HepG2 (cell line): ENCODE measurements at regions not wholly inside any gene's neighbourhood (a gene's known extent, or its start where the extent isn't known, plus 50 kb on each side); places are given as distances from the start of the nearest gene placed in this dataset.

Source experiments
- ATAC-seq: fragments of 200-7000 bp; cut with Tn5 transposase; 3 replicates; pipeline ENCODE4 v1.9.1; 2020; ENCODE audit warnings: mild to moderate bottlenecking, moderate library complexity
- BruUV-seq: library from RNA; stranded (reverse); fragments of 400-500 nt; replicated peaks from 2 replicates; lab custom pipeline; 2021; lab: Mats Ljungman, UMichigan
- CTCF ChIA-PET: fragments of 300-600 bp; formaldehyde crosslinking; extraction: SDS; loops from one replicate; lab custom pipeline; 2021; ENCODE audit warnings: low total read pairs, inconsistent platforms, low intra/inter-chr PET ratio; lab: Yijun Ruan, JAX
- POLR2A ChIA-PET: fragments of 350-600 bp; sonication (Branson Sonifier 250); formaldehyde crosslinking; loops from one replicate; lab custom pipeline; 2020; ENCODE audit warnings: antibody characterized with exemption, inconsistent platforms; lab: Yijun Ruan, JAX
- DNase-seq: peaks from one replicate; pipeline ENCODE4 v3.0.0-alpha.2; 2015; ENCODE audit warnings: low spot score
- FAIRE-seq: peaks from 3 replicates; lab custom pipeline; 2011; peaks lifted over from hg19 to GRCh38; lab: Jason Lieb, UNC
- H2AFZ ChIP-seq: one replicate; pipeline ENCODE4 v1.6.1; 2011; ENCODE audit warnings: low read length, inconsistent platforms
- H3K27ac ChIP-seq: fragments of 300-600 bp; 3 replicates; pipeline ENCODE4 v1.8.0; 2011; ENCODE audit warnings: mixed run types, mild to moderate bottlenecking, mixed read lengths, low read length, inconsistent platforms; ENCODE audit not compliant: insufficient read depth; ENCODE audit errors: extremely low read length
- H3K27me3 ChIP-seq, 2 experiments: fragments of 200-600 bp in 1 of 2; 2 replicates in 1 of 2; 3 replicates in 1 of 2; pipeline versions ENCODE4 v1.6.0 to v1.8.0; 2011; ENCODE audit warnings: low read length in 2 of 2, mild to moderate bottlenecking in 2 of 2, moderate library complexity in 2 of 2, inconsistent platforms in 1 of 2; ENCODE audit not compliant: insufficient read depth in 2 of 2, control insufficient read depth in 1 of 2
- H3K36me3 ChIP-seq, 2 experiments: fragments of 200-600 bp in 1 of 2; replicated peaks in 1 of 2; 2 replicates in 1 of 2; 3 replicates in 1 of 2; pipeline versions ENCODE4 v1.5.1 to v1.8.0; 2011; ENCODE audit warnings: low read length in 2 of 2, inconsistent platforms in 1 of 2; ENCODE audit not compliant: insufficient read depth in 2 of 2, control insufficient read depth in 1 of 2
- H3K4me1 ChIP-seq: 2 replicates; pipeline ENCODE4 v1.5.1; 2012; ENCODE audit warnings: low read length, inconsistent platforms; ENCODE audit not compliant: insufficient read depth
- H3K4me2 ChIP-seq: 2 replicates; pipeline ENCODE4 v1.6.0; 2011; ENCODE audit warnings: low read depth, low read length, inconsistent platforms
- H3K4me3 ChIP-seq, 3 experiments: fragments of 200-600 bp in 1 of 3; sonication (generic), shearing (Covaris generic) in 1 of 3; replicated peaks in 1 of 3; 2 replicates each; pipeline ENCODE4 v1.5.1; 2011 to 2016; ENCODE audit warnings: low read length in 3 of 3, inconsistent platforms in 2 of 3, low read depth in 2 of 3, mild to moderate bottlenecking in 2 of 3, control low read depth in 1 of 3, mixed read lengths in 1 of 3; ENCODE audit not compliant: insufficient read depth in 1 of 3
- H3K79me2 ChIP-seq: one replicate; pipeline ENCODE4 v1.6.1; 2011; ENCODE audit warnings: low read length, inconsistent platforms; ENCODE audit not compliant: insufficient read depth
- H3K9ac ChIP-seq: 2 replicates; pipeline ENCODE4 v1.6.0; 2011; ENCODE audit warnings: mild to moderate bottlenecking, low read depth, low read length, inconsistent platforms; ENCODE audit not compliant: insufficient read depth
- H3K9me3 ChIP-seq: 2 replicates; pipeline ENCODE4 v1.5.1; 2012; ENCODE audit warnings: mild to moderate bottlenecking, low read length
- H4K20me1 ChIP-seq: 2 replicates; pipeline ENCODE4 v1.6.0; 2011; ENCODE audit warnings: inconsistent platforms, mild to moderate bottlenecking, low read length, moderate library complexity; ENCODE audit not compliant: insufficient read depth
- BHLHE40 ChIP-seq: IDR thresholded peaks from 2 replicates; pipeline ENCODE4 v1.6.1; 2011; ENCODE audit warnings: low read length, improper control_type of control experiment
- CEBPB ChIP-seq: IDR thresholded peaks from 2 replicates; pipeline ENCODE4 v1.6.1; 2011; ENCODE audit warnings: low read depth, low read length, improper control_type of control experiment, borderline replicate concordance
- CEBPG ChIP-seq: IDR thresholded peaks from 2 replicates; pipeline ENCODE4 v1.6.1; 2016
- CREB1 ChIP-seq, 2 experiments: fragments of 450-650 bp in 1 of 2; IDR thresholded peaks; 2 replicates each; pipeline ENCODE4 v1.6.1; 2016 to 2017; ENCODE audit warnings: control low read depth in 1 of 2, mild to moderate bottlenecking in 1 of 2, missing compliant biosample characterization in 1 of 2, missing genetic modification characterization in 1 of 2
- FOXK1 ChIP-seq: sonication (generic); formaldehyde crosslinking; IDR thresholded peaks from 2 replicates; pipeline ENCODE4 v1.4.0; 2020; ENCODE audit warnings: low read depth, missing genetic modification reagents, borderline replicate concordance
- HMGA1 ChIP-seq: sonication (generic); formaldehyde crosslinking; conservative IDR thresholded peaks from 2 replicates; pipeline ENCODE4 v1.4.0; 2020; ENCODE audit warnings: missing genetic modification reagents
- HNF4A ChIP-seq: sonication (generic); formaldehyde crosslinking; IDR thresholded peaks from 2 replicates; pipeline ENCODE4 v1.4.0; 2020; ENCODE audit warnings: missing genetic modification reagents
- PTBP1 ChIP-seq: fragments of 200-400 bp; formaldehyde crosslinking; IDR thresholded peaks from 2 replicates; pipeline ENCODE4 v1.6.1; 2018; ENCODE audit warnings: low read length, low read depth; ENCODE audit not compliant: poor library complexity, severe bottlenecking
- SMAD1 ChIP-seq: sonication (generic); formaldehyde crosslinking; IDR thresholded peaks from 2 replicates; pipeline ENCODE4 v1.4.0; 2020; ENCODE audit warnings: missing genetic modification reagents, low read depth, mild to moderate bottlenecking, borderline replicate concordance
- ZBTB42 ChIP-seq: sonication (generic); formaldehyde crosslinking; IDR thresholded peaks from 2 replicates; pipeline ENCODE4 v1.5.0; 2020; ENCODE audit warnings: mild to moderate bottlenecking, missing genetic modification reagents
- ZNF44 ChIP-seq: sonication (generic); formaldehyde crosslinking; IDR thresholded peaks from 2 replicates; pipeline ENCODE4 v1.5.1; 2020; ENCODE audit warnings: mild to moderate bottlenecking, missing genetic modification reagents
- ZNF629 ChIP-seq: sonication (generic); formaldehyde crosslinking; conservative IDR thresholded peaks from 2 replicates; pipeline ENCODE4 v1.5.0; 2020; ENCODE audit warnings: missing genetic modification reagents
- ZNF768 ChIP-seq: sonication (generic); formaldehyde crosslinking; IDR thresholded peaks from 2 replicates; pipeline ENCODE4 v1.4.0; 2020; ENCODE audit warnings: missing genetic modification reagents
- WGBS: methylation state at CpG from one replicate; pipeline ENCODE4 v1.1.6; 2017; ENCODE audit warnings: low lambda C conversion rate; 5-methylcytosine and 5-hydroxymethylcytosine counted together
- in situ Hi-C: cut with HindIII; loops from 2 replicates; pipeline ENCODE4 v1.10.0; 2017; ENCODE audit warnings: low pct_unique_long_range_greater_than_20kb; ENCODE audit not compliant: extremely low pct_ligation_motif_present
- intact Hi-C: fragments of 100-400 bp; cut with micrococcal nuclease; formaldehyde crosslinking; loops from one replicate; pipeline ENCODE4 v1.10.0; 2022; ENCODE audit not compliant: unreplicated experiment
- TF ChIP-seq, protein P1 (sequence below): sonication (generic); formaldehyde crosslinking; IDR thresholded peaks from 2 replicates; pipeline ENCODE4 v1.9.0; 2021; ENCODE audit warnings: missing genetic modification reagents, borderline replicate concordance

DNA sequence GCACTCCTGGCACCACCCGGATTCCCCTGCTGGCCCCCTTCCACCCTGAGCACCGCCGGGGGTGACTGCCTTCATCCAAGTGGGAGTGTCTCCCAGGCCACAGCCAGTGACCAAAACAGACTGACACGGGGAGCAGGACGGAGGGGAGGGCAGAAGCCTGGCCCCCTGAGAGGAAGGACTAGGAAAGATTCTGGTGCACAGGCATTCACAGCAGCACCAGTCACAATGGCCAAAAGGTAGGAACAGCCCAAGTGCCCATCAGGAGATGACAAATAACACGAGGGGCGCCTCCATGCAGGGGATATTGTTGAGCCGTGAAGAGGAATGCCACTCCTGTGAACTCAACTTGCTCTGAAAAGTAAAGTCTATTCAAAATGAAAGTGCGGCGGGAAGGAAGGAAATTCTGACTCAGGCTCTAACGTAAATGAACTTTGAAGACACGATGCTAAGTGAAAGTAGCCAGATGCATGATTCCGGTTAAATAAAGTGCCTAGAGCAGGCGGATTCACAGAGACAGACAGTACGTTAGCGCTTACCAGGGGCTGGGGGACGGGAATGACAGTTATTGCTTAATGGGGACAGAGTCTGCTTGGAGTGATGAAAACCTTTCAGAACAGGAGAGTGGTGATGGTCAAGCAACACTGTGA is 146.1 kb upstream of the NCOR2 start:
- DNase-seq (no peak), FAIRE-seq (peak; percentile 12), ATAC-seq (peak; percentile 58)
- H3K27ac ChIP-seq, result no peak overlapping the region
- BruUV-seq, result no TSS peak
- no peaks in the 10 kb centered on the region for H3K36me3 ChIP-seq
- 13% methylated on average over 16 of the region's 17 CpGs for WGBS
- CTCF ChIA-PET, result no interaction called here
- H3K79me2 ChIP-seq, result no peaks in the 10 kb centered on the region
- H3K9ac ChIP-seq, result no peak overlapping the region; the same call in 1 of the 2 replicates
- H4K20me1 ChIP-seq, result no peaks in the 10 kb centered on the region; the same call in 1 of the 2 replicates
- H3K4me3 ChIP-seq, result peak overlapping the region in 2 of 3 experiments; percentile 8 to 10; a peak in 2 of 6 replicates
- peaks cover 2 to 29% of the 10 kb centered on the region in 2 experiments; a peak in 3 of 5 replicates for H3K27me3 ChIP-seq
- H3K4me1 ChIP-seq, result peaks cover 26% of the 10 kb centered on the region
- intact Hi-C loops, result no loop called here
- peak overlapping the region; percentile 69 for H3K4me2 ChIP-seq
- no peak overlapping the region for H2AFZ ChIP-seq
- TF ChIP-seq PTBP1, result no peak
- peak; percentile 67 for TF ChIP-seq CEBPG (CRISPR knock-in tag)
- TF ChIP-seq HNF4A (CRISPR knock-in tag), result 0 out of 2 replicates have a peak, but pooled peaks have one; percentile 15
- no peak for TF ChIP-seq HMGA1 (CRISPR knock-in tag)
- no peak for TF ChIP-seq ZBTB42 (CRISPR knock-in tag)
- no peak for TF ChIP-seq SMAD1 (CRISPR knock-in tag)
- TF ChIP-seq CEBPB, result peak; percentile 72; the same call in 1 of the 2 replicates
- no peak for TF ChIP-seq FOXK1
- TF ChIP-seq, all 625 proteins: peak for 3
- POLR2A ChIA-PET, result no interaction called here
- H3K9me3 ChIP-seq, result no peaks in the 10 kb centered on the region
- in situ Hi-C loops, result no loop called here

DNA sequence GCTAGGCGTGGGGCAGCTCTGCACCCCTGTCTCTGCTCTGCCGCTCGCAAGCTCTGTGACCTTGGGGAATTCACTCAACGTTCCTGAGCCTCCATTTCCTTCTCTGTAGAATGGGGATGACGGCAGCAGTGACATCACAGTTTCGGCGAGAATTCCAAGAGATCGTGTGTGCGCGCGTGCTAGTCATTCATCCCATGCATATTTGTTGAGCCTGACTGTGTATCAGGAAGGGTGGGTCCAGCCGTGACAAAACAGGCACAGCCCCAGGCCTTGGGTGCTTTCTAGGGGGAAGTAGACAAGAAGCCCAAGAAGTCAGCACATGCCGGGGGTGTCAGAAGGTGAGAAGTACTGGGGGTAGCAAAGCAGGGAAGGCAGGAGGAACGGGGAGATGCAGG is 145.6 kb upstream of the NCOR2 start:
- in situ Hi-C loops, result no loop called here
- Histone ChIP-seq H3K36me3 (no peaks in the 10 kb centered on the region), H3K27ac (no peak overlapping the region), H3K4me2 (no peak overlapping the region), H4K20me1 (no peaks in the 10 kb centered on the region; the same call in 1 of the 2 replicates), H3K9ac (no peak overlapping the region), H3K4me1 (peaks cover 26% of the 10 kb centered on the region), H3K4me3 (no peak overlapping the region; a peak in 1 of 6 replicates), H2AFZ (no peak overlapping the region), H3K27me3 (peaks cover 2 to 27% of the 10 kb centered on the region in 2 experiments; a peak in 3 of 5 replicates), H3K9me3 (no peaks in the 10 kb centered on the region), H3K79me2 (no peaks in the 10 kb centered on the region)
- TF ChIP-seq, protein P1, sequence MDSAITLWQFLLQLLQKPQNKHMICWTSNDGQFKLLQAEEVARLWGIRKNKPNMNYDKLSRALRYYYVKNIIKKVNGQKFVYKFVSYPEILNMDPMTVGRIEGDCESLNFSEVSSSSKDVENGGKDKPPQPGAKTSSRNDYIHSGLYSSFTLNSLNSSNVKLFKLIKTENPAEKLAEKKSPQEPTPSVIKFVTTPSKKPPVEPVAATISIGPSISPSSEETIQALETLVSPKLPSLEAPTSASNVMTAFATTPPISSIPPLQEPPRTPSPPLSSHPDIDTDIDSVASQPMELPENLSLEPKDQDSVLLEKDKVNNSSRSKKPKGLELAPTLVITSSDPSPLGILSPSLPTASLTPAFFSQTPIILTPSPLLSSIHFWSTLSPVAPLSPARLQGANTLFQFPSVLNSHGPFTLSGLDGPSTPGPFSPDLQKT (CRISPR knock-in tag), result no peak
- TF ChIP-seq BHLHE40 (0 out of 2 replicates have a peak, but pooled peaks have one; percentile 23), CREB1 (IDR thresholded peaks at IDR 0.05) (peak; percentile 68), CREB1 (CRISPR knock-in tag; IDR thresholded peaks at IDR 0.05) (no peak), ZNF44 (CRISPR knock-in tag) (no peak), ZNF768 (peak; percentile 57; the same call in 1 of the 2 replicates), ZNF629 (CRISPR knock-in tag) (0 out of 2 replicates have a peak, but pooled peaks have one; percentile 28)
- FAIRE-seq (no peak), ATAC-seq (no peak), DNase-seq (no peak)
- WGBS, result 73% methylated on average over 13 of the region's 14 CpGs
- CTCF ChIA-PET, result no interaction called here
- no TSS peak for BruUV-seq
- intact Hi-C loops, result no loop called here
- POLR2A ChIA-PET, result no interaction called here
